GM18517 (cell line): ENCODE measurements at regions not wholly inside any gene's neighbourhood (a gene's known extent, or its start where the extent isn't known, plus 50 kb on each side); places are given as distances from the start of the nearest gene placed in this dataset.

Experiments
- ATAC-seq: cut with Tn5 transposase; IDR thresholded peaks from one replicate; pipeline ENCODE4 v1.9.1; 2021; ENCODE audit warnings: mild to moderate bottlenecking, moderate library complexity; ENCODE audit not compliant: unreplicated experiment

- ATAC-seq = no peak
Measured at GRCh38 chr2:66789741-66790140, 354.8 kb downstream of the MEIS1 start.

- ATAC-seq = no peak
Measured at GRCh38 chr2:66790651-66791181, 355.8 kb downstream of the MEIS1 start.

- ATAC-seq = no peak
Measured at GRCh38 chr2:66794070-66794469, 359.1 kb downstream of the MEIS1 start.

- no peak for ATAC-seq
Measured at GRCh38 chr2:66794551-66794950, 359.6 kb downstream of the MEIS1 start.

GRCh38 chr2:66802877-66803276, 368.0 kb downstream of the MEIS1 start:
- ATAC-seq = no peak

GRCh38 chr2:66803726-66804125, 368.8 kb downstream of the MEIS1 start:
- ATAC-seq = no peak

- no peak for ATAC-seq
Measured at GRCh38 chr2:66805016-66805865, 370.3 kb downstream of the MEIS1 start.

GRCh38 chr2:66805968-66806367, 371.0 kb downstream of the MEIS1 start:
- no peak for ATAC-seq

- no peak for ATAC-seq
Measured at GRCh38 chr2:66813525-66813924, 378.6 kb downstream of the MEIS1 start.

- ATAC-seq = no peak
Measured at GRCh38 chr2:66813976-66814375, 379.1 kb downstream of the MEIS1 start.

- no peak for ATAC-seq
Measured at GRCh38 chr2:66814916-66815315, 380.0 kb downstream of the MEIS1 start.

GRCh38 chr2:66815886-66816285, 381.0 kb downstream of the MEIS1 start:
- ATAC-seq = no peak

GRCh38 chr2:66821168-66821567, 386.2 kb downstream of the MEIS1 start:
- no peak for ATAC-seq

GRCh38 chr2:66822186-66822585, 387.3 kb downstream of the MEIS1 start:
- no peak for ATAC-seq

- no peak for ATAC-seq
Measured at GRCh38 chr2:66824926-66825325, 390.0 kb downstream of the MEIS1 start.

GRCh38 chr2:66827851-66828250, 392.9 kb downstream of the MEIS1 start:
- ATAC-seq = no peak

- ATAC-seq = no peak
Measured at GRCh38 chr2:66828876-66829275, 394.0 kb downstream of the MEIS1 start.

- ATAC-seq = no peak
Measured at GRCh38 chr2:66830881-66831280, 396.0 kb downstream of the MEIS1 start.

GRCh38 chr2:66832646-66833435, 397.9 kb downstream of the MEIS1 start:
- no peak for ATAC-seq

GRCh38 chr2:66834859-66835258, 399.9 kb downstream of the MEIS1 start:
- no peak for ATAC-seq

- ATAC-seq = no peak
Measured at GRCh38 chr2:66836851-66837250, 401.9 kb downstream of the MEIS1 start.
